Neural progenitor cell (in vitro differentiated cells): ENCODE measurements at regions not wholly inside any gene's neighbourhood (a gene's known extent, or its start where the extent isn't known, plus 50 kb on each side); places are given as distances from the start of the nearest gene placed in this dataset.
"Not testable (repeated sequence)": the region's sequence is repeated elsewhere in the genome, so short reads cannot be mapped to it uniquely, and the experiment has no call there.

Experiments
- DNase-seq: peaks from one replicate; pipeline ENCODE4 v3.0.0-alpha.2; 2016; ENCODE audit warnings: low spot score
- H2AFZ ChIP-seq: fragments of 200-600 bp; sonication (generic); replicated peaks from 2 replicates; pipeline ENCODE4 v1.6.1; 2016; ENCODE audit warnings: antibody characterized with exemption
- H3F3A ChIP-seq: fragments of 200-600 bp; sonication (generic); 2 replicates; pipeline ENCODE4 v1.6.1; 2016; ENCODE audit warnings: antibody characterized with exemption, low read depth
- H3K27ac ChIP-seq: fragments of 200-600 bp; sonication (generic); 2 replicates; pipeline ENCODE4 v1.5.1; 2016; ENCODE audit warnings: mild to moderate bottlenecking
- H3K27me3 ChIP-seq: fragments of 200-600 bp; sonication (generic); 2 replicates; pipeline ENCODE4 v1.6.1; 2016; ENCODE audit warnings: mild to moderate bottlenecking, moderate library complexity
- H3K36me3 ChIP-seq: fragments of 200-600 bp; sonication (generic); 2 replicates; pipeline ENCODE4 v1.5.1; 2016
- H3K4me1 ChIP-seq: fragments of 200-600 bp; sonication (generic); 2 replicates; pipeline ENCODE4 v1.6.1; 2016; ENCODE audit warnings: mixed run types
- H3K4me2 ChIP-seq: fragments of 200-600 bp; sonication (generic); 2 replicates; pipeline ENCODE4 v1.6.1; 2016
- H3K4me3 ChIP-seq: fragments of 200-600 bp; sonication (generic); 2 replicates; pipeline ENCODE4 v1.5.1; 2016
- H3K79me2 ChIP-seq: fragments of 200-600 bp; sonication (generic); 2 replicates; pipeline ENCODE4 v1.6.1; 2016; ENCODE audit warnings: low read depth
- H3K9ac ChIP-seq: fragments of 200-600 bp; sonication (generic); 2 replicates; pipeline ENCODE4 v1.6.1; 2016
- H3K9me3 ChIP-seq: fragments of 200-600 bp; sonication (generic); 2 replicates; pipeline ENCODE4 v1.5.1; 2016; ENCODE audit warnings: low read depth
- H4K20me1 ChIP-seq: fragments of 200-600 bp; sonication (generic); 2 replicates; pipeline ENCODE4 v1.6.1; 2016; ENCODE audit warnings: low read depth
- H3K27ac Mint-ChIP-seq: 3 replicates; pipeline ENCODE4 v1.8.0; 2021; ENCODE audit warnings: mixed read lengths
- H3K27me3 Mint-ChIP-seq: 2 replicates; pipeline ENCODE4 v1.8.0; 2022; ENCODE audit warnings: low read depth, mild to moderate bottlenecking, inconsistent platforms, moderate library complexity, mixed read lengths; ENCODE audit not compliant: insufficient read depth
- H3K36me3 Mint-ChIP-seq: 3 replicates; pipeline ENCODE4 v1.8.0; 2021; ENCODE audit warnings: mixed read lengths
- H3K4me1 Mint-ChIP-seq: 3 replicates; pipeline ENCODE4 v1.8.0; 2021; ENCODE audit warnings: mixed read lengths
- H3K4me3 Mint-ChIP-seq: 3 replicates; pipeline ENCODE4 v1.8.0; 2021; ENCODE audit warnings: mild to moderate bottlenecking, moderate library complexity, mixed read lengths
- H3K9me3 Mint-ChIP-seq: 3 replicates; pipeline ENCODE4 v1.8.0; 2020; ENCODE audit warnings: mixed read lengths
- EZH2 ChIP-seq: fragments of 200-600 bp; sonication (generic); IDR thresholded peaks from 2 replicates; pipeline ENCODE4 v1.6.1; 2017; ENCODE audit warnings: antibody characterized with exemption, mild to moderate bottlenecking, moderate library complexity
- EZH2phosphoT487 ChIP-seq: fragments of 200-600 bp; sonication (generic); IDR thresholded peaks from 2 replicates; pipeline ENCODE4 v1.6.1; 2017; ENCODE audit warnings: antibody characterized with exemption
- TF ChIP-seq, protein P1 (sequence below): fragments of 200-600 bp; sonication (generic); IDR thresholded peaks from 2 replicates; pipeline ENCODE4 v1.5.1; 2017; ENCODE audit warnings: antibody characterized with exemption, mild to moderate bottlenecking

DNA sequence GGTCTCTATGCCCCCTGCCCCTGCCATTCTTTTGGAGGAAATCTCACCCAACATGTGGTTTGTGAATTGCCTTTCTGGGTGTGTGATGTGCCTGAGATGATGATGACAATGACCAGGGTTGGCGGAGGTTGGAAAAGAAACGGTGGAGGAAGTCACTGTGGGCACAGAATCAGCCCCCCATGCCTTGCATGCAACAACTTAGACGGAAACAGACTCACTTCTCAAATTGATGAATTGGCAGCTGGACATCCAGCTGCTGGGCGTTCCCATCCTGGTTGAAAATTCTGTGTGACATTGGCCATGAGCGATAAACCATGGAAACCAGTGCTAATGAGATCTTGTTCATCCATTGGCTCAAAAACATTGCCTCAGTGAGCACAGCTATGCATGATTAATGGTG, 95.8 kb upstream of the LY86 start:
- Histone ChIP-seq H3K79me2 (no peaks in the 10 kb centered on the region), H4K20me1 (no peaks in the 10 kb centered on the region), H3K27ac (no peak overlapping the region), H3K9ac (no peak overlapping the region), H3K4me2 (no peak overlapping the region), H3K9me3 (no peaks in the 10 kb centered on the region), H2AFZ (no peak overlapping the region), H3K4me1 (no peaks in the 10 kb centered on the region), H3K27me3 (no peaks in the 10 kb centered on the region), H3K36me3 (no peaks in the 10 kb centered on the region), H3F3A (no peaks in the 10 kb centered on the region), H3K4me3 (no peak overlapping the region)
- Mint-ChIP-seq H3K9me3 (no peaks in the 10 kb centered on the region), H3K4me3 (no peak overlapping the region), H3K27me3 (peaks cover 2% of the 10 kb centered on the region), H3K27ac (no peak overlapping the region), H3K4me1 (no peaks in the 10 kb centered on the region), H3K36me3 (no peaks in the 10 kb centered on the region)
- DNase-seq = no peak
- no peak for TF ChIP-seq EZH2
- TF ChIP-seq, protein P1, sequence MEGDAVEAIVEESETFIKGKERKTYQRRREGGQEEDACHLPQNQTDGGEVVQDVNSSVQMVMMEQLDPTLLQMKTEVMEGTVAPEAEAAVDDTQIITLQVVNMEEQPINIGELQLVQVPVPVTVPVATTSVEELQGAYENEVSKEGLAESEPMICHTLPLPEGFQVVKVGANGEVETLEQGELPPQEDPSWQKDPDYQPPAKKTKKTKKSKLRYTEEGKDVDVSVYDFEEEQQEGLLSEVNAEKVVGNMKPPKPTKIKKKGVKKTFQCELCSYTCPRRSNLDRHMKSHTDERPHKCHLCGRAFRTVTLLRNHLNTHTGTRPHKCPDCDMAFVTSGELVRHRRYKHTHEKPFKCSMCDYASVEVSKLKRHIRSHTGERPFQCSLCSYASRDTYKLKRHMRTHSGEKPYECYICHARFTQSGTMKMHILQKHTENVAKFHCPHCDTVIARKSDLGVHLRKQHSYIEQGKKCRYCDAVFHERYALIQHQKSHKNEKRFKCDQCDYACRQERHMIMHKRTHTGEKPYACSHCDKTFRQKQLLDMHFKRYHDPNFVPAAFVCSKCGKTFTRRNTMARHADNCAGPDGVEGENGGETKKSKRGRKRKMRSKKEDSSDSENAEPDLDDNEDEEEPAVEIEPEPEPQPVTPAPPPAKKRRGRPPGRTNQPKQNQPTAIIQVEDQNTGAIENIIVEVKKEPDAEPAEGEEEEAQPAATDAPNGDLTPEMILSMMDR = no peak
- no peak for TF ChIP-seq EZH2phosphoT487

DNA sequence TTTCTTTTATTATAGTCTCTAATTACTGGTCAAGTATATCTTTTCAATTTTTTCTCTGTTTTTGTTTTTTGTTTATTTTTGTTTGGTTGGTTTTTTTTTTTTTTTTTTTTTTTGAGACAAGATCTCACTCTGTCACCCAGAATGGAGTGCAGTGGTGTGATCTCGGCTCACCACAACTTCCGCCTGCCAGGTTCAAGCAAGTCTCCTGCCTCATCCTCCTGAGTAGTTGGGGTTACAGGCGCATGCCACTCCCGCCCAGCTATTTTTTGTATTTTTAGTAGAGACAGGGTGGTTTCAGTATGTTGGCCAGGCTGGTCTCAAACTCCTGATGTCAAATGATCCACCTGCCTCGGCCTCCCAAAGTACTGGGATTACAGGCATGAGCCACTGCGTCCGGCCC, 94.4 kb upstream of the LY86 start:
- H3K9ac ChIP-seq, H3K4me2 ChIP-seq, H3K4me3 Mint-ChIP-seq, H3K4me1 ChIP-seq, H3K4me3 ChIP-seq, H3K9me3 Mint-ChIP-seq, H3K36me3 Mint-ChIP-seq, H3K27ac ChIP-seq, H4K20me1 ChIP-seq, H3K4me1 Mint-ChIP-seq, H3F3A ChIP-seq, H3K79me2 ChIP-seq, H3K27me3 ChIP-seq, H3K27me3 Mint-ChIP-seq, H3K36me3 ChIP-seq, H2AFZ ChIP-seq, H3K27ac Mint-ChIP-seq, H3K9me3 ChIP-seq, DNase-seq: not testable (repeated sequence)

DNA sequence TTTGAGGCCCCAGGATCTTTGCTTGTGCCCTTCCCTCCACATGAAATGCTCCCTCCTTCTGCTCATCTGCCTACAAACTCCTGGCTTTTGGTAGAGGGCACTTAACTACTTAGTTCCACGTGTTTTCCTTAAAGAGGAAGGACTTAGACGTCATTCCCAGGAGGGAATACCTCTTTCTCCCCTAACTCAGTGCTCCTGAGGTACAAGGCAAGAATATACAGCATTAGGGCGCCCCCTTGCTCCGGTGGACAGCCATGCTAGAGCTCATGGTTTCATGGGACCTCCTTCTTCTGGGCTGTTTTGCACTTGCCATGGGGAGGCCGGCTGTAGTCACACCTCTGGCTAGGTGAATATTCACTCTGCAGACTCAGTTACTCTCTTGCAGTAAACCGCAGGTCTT, 93.8 kb upstream of the LY86 start:
- Mint-ChIP-seq H3K27me3 (no peaks in the 10 kb centered on the region), H3K4me1 (no peaks in the 10 kb centered on the region), H3K9me3 (no peaks in the 10 kb centered on the region), H3K4me3 (no peak overlapping the region), H3K36me3 (no peaks in the 10 kb centered on the region), H3K27ac (no peak overlapping the region)
- Histone ChIP-seq H3K27ac (no peak overlapping the region), H3K27me3 (no peaks in the 10 kb centered on the region), H3K9ac (no peak overlapping the region), H3K4me3 (no peak overlapping the region), H3K9me3 (no peaks in the 10 kb centered on the region), H3K4me1 (no peaks in the 10 kb centered on the region), H4K20me1 (no peaks in the 10 kb centered on the region), H2AFZ (no peak overlapping the region), H3K36me3 (no peaks in the 10 kb centered on the region), H3K4me2 (no peak overlapping the region), H3K79me2 (no peaks in the 10 kb centered on the region), H3F3A (no peaks in the 10 kb centered on the region)
- TF ChIP-seq, protein P1 = peak; percentile 82
- no peak for TF ChIP-seq EZH2
- TF ChIP-seq EZH2phosphoT487 = no peak
- peak; percentile 77 for DNase-seq

DNA sequence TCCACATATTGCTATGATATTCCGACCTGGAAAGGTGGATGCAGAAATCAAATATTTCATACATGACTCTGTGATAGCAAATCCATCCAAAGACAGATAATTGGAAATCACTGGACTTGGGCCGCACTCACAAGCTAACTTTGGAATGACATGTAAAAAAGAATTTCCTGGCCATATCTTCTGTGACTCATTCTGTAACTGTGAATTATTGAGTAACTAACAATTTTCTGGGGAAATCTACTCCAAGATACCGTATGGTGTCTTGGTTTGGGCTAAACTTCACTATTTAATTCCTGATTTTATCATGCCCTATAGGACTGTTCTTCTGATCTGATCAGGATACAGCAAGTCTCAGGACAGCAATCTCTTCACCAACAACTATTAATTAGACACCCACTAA, 92.7 kb upstream of the LY86 start:
- Mint-ChIP-seq H3K27me3 (no peaks in the 10 kb centered on the region), H3K9me3 (no peaks in the 10 kb centered on the region), H3K4me3 (no peak overlapping the region), H3K36me3 (no peaks in the 10 kb centered on the region), H3K27ac (no peak overlapping the region), H3K4me1 (no peaks in the 10 kb centered on the region)
- no peak overlapping the region for H3K9ac ChIP-seq
- no peaks in the 10 kb centered on the region for H3K9me3 ChIP-seq
- H3K4me1 ChIP-seq = no peaks in the 10 kb centered on the region
- no peak for DNase-seq
- no peak overlapping the region for H3K4me2 ChIP-seq
- no peak overlapping the region for H2AFZ ChIP-seq
- no peaks in the 10 kb centered on the region for H3K27me3 ChIP-seq
- no peak overlapping the region for H3K4me3 ChIP-seq
- no peaks in the 10 kb centered on the region for H3F3A ChIP-seq
- no peaks in the 10 kb centered on the region for H3K36me3 ChIP-seq
- H3K27ac ChIP-seq = no peak overlapping the region
- TF ChIP-seq EZH2phosphoT487 = no peak
- TF ChIP-seq EZH2 = no peak
- TF ChIP-seq, protein P1 = no peak
- H3K79me2 ChIP-seq = no peaks in the 10 kb centered on the region
- no peaks in the 10 kb centered on the region for H4K20me1 ChIP-seq
